Activated T-cell treated with anti-CD3 and anti-CD28 coated beads, Interleukin-2, amount 50 U/mL, for 4 hours (primary cell): ENCODE measurements at regions not wholly inside any gene's neighbourhood (a gene's known extent, or its start where the extent isn't known, plus 50 kb on each side); places are given as distances from the start of the nearest gene placed in this dataset.
"Not testable (repeated sequence)": the region's sequence is repeated elsewhere in the genome, so short reads cannot be mapped to it uniquely, and the experiment has no call there.

Experiments used
- ATAC-seq, 2 donors: fragments of 200-7000 bp; cut with Tn5 transposase; one replicate each; pipeline ENCODE4 v1.10.0; 2021
- DNase-seq: peaks from one replicate; pipeline ENCODE4 v3.0.0-alpha.2; 2020
- H3K27me3 Mint-ChIP-seq: one replicate; pipeline ENCODE4 v1.8.0; 2021; ENCODE audit warnings: low read depth, mixed read lengths
- H3K36me3 Mint-ChIP-seq: one replicate; pipeline ENCODE4 v1.8.0; 2022; ENCODE audit warnings: mixed read lengths; ENCODE audit not compliant: insufficient read depth
- H3K4me1 Mint-ChIP-seq: one replicate; pipeline ENCODE4 v1.8.0; 2021; ENCODE audit warnings: low read depth, mixed read lengths
- H3K4me3 Mint-ChIP-seq: one replicate; pipeline ENCODE4 v1.8.0; 2021; ENCODE audit warnings: mild to moderate bottlenecking, moderate library complexity, mixed read lengths
- H3K9me3 Mint-ChIP-seq: one replicate; pipeline ENCODE4 v1.8.0; 2021; ENCODE audit warnings: mixed read lengths

- Mint-ChIP-seq H3K36me3 (no peaks in the 10 kb centered on the region), H3K4me1 (no peaks in the 10 kb centered on the region), H3K9me3 (peaks cover 25% of the 10 kb centered on the region), H3K4me3 (no peak overlapping the region), H3K27me3 (no peaks in the 10 kb centered on the region)
- no peak for DNase-seq
- ATAC-seq: no peak
Measured at GRCh38 chr1:73333847-73334503, 864.0 kb downstream of the LRRIQ3 start.

GRCh38 chr1:73331726-73332125 lies 866.2 kb downstream of the LRRIQ3 start:
- no peak for ATAC-seq
- Mint-ChIP-seq H3K9me3 (peaks cover 25% of the 10 kb centered on the region), H3K27me3 (no peaks in the 10 kb centered on the region), H3K4me1 (no peaks in the 10 kb centered on the region), H3K4me3 (no peak overlapping the region), H3K36me3 (no peaks in the 10 kb centered on the region)
- DNase-seq: no peak

- DNase-seq (no peak), ATAC-seq (no peak)
- no peaks in the 10 kb centered on the region for H3K4me1 Mint-ChIP-seq
- no peak overlapping the region for H3K4me3 Mint-ChIP-seq
- peaks cover 35% of the 10 kb centered on the region for H3K9me3 Mint-ChIP-seq
- H3K27me3 Mint-ChIP-seq: no peaks in the 10 kb centered on the region
- no peaks in the 10 kb centered on the region for H3K36me3 Mint-ChIP-seq
Measured at GRCh38 chr1:73327998-73328397, 870.0 kb downstream of the LRRIQ3 start.

- peaks cover 34% of the 10 kb centered on the region for H3K9me3 Mint-ChIP-seq
- no peaks in the 10 kb centered on the region for H3K27me3 Mint-ChIP-seq
- no peaks in the 10 kb centered on the region for H3K36me3 Mint-ChIP-seq
- no peak overlapping the region for H3K4me3 Mint-ChIP-seq
- ATAC-seq (no peak), DNase-seq (no peak)
- no peaks in the 10 kb centered on the region for H3K4me1 Mint-ChIP-seq
Measured at GRCh38 chr1:73327180-73327793, 870.7 kb downstream of the LRRIQ3 start.

- Mint-ChIP-seq H3K36me3 (no peaks in the 10 kb centered on the region), H3K4me1 (no peaks in the 10 kb centered on the region), H3K27me3 (no peaks in the 10 kb centered on the region), H3K9me3 (peaks cover 33% of the 10 kb centered on the region), H3K4me3 (no peak overlapping the region)
- ATAC-seq (no peak), DNase-seq (no peak)
Measured at GRCh38 chr1:73326663-73327062, 871.3 kb downstream of the LRRIQ3 start.

- no peak for ATAC-seq
- DNase-seq: no peak
- no peaks in the 10 kb centered on the region for H3K4me1 Mint-ChIP-seq
- H3K4me3 Mint-ChIP-seq: no peak overlapping the region
- peaks cover 11% of the 10 kb centered on the region for H3K9me3 Mint-ChIP-seq
- H3K36me3 Mint-ChIP-seq: no peaks in the 10 kb centered on the region
- no peaks in the 10 kb centered on the region for H3K27me3 Mint-ChIP-seq
Measured at GRCh38 chr1:73310797-73311381, 887.1 kb downstream of the LRRIQ3 start.

GRCh38 chr1:73306899-73307555 lies 890.9 kb downstream of the LRRIQ3 start:
- ATAC-seq (no peak), DNase-seq (no peak)
- H3K4me3 Mint-ChIP-seq: no peak overlapping the region
- no peaks in the 10 kb centered on the region for H3K27me3 Mint-ChIP-seq
- H3K4me1 Mint-ChIP-seq: no peaks in the 10 kb centered on the region
- peaks cover 5% of the 10 kb centered on the region for H3K9me3 Mint-ChIP-seq
- H3K36me3 Mint-ChIP-seq: no peaks in the 10 kb centered on the region

- Mint-ChIP-seq H3K36me3 (no peaks in the 10 kb centered on the region), H3K4me3 (no peak overlapping the region), H3K27me3 (no peaks in the 10 kb centered on the region), H3K4me1 (no peaks in the 10 kb centered on the region), H3K9me3 (peaks cover 17% of the 10 kb centered on the region)
- DNase-seq (no peak), ATAC-seq (no peak)
Measured at GRCh38 chr1:73273886-73274285, 924.1 kb downstream of the LRRIQ3 start.

GRCh38 chr1:73245196-73245595 lies 952.8 kb downstream of the LRRIQ3 start:
- ATAC-seq, H3K27me3 Mint-ChIP-seq, H3K36me3 Mint-ChIP-seq, H3K4me3 Mint-ChIP-seq, H3K4me1 Mint-ChIP-seq, DNase-seq: not testable (repeated sequence)
- H3K9me3 Mint-ChIP-seq: peaks cover 22% of the 10 kb centered on the region

- Mint-ChIP-seq H3K4me3 (no peak overlapping the region), H3K27me3 (no peaks in the 10 kb centered on the region), H3K36me3 (no peaks in the 10 kb centered on the region), H3K9me3 (peaks cover 16% of the 10 kb centered on the region), H3K4me1 (no peaks in the 10 kb centered on the region)
- DNase-seq: no peak
- ATAC-seq: no peak
Measured at GRCh38 chr1:73218995-73219546, 936.7 kb upstream of the NEGR1 start.

GRCh38 chr1:73205294-73205973 lies 923.1 kb upstream of the NEGR1 start:
- Mint-ChIP-seq H3K27me3 (no peaks in the 10 kb centered on the region), H3K4me3 (no peak overlapping the region), H3K4me1 (no peaks in the 10 kb centered on the region), H3K36me3 (no peaks in the 10 kb centered on the region), H3K9me3 (peaks cover 23% of the 10 kb centered on the region)
- DNase-seq (no peak), ATAC-seq (no peak)

- Mint-ChIP-seq H3K9me3 (peaks cover 4% of the 10 kb centered on the region), H3K36me3 (no peaks in the 10 kb centered on the region)
- no peak for ATAC-seq
Measured at GRCh38 chr1:73197972-73198371, 915.6 kb upstream of the NEGR1 start.

GRCh38 chr1:73194965-73195364 lies 912.6 kb upstream of the NEGR1 start:
- ATAC-seq (no peak), DNase-seq (no peak)
- Mint-ChIP-seq H3K4me1 (no peaks in the 10 kb centered on the region), H3K27me3 (no peaks in the 10 kb centered on the region), H3K36me3 (no peaks in the 10 kb centered on the region), H3K9me3 (peaks cover 4% of the 10 kb centered on the region), H3K4me3 (no peak overlapping the region)

More at GRCh38 chr1:73197972-73198371, 915.6 kb upstream of the NEGR1 start:
- no peaks in the 10 kb centered on the region for H3K27me3 Mint-ChIP-seq
- H3K4me3 Mint-ChIP-seq: no peak overlapping the region
- DNase-seq: no peak
- no peaks in the 10 kb centered on the region for H3K4me1 Mint-ChIP-seq

- not testable (repeated sequence) for H3K4me3 Mint-ChIP-seq, H3K36me3 Mint-ChIP-seq, H3K4me1 Mint-ChIP-seq, ATAC-seq, H3K27me3 Mint-ChIP-seq, DNase-seq
- H3K9me3 Mint-ChIP-seq: peaks cover 14% of the 10 kb centered on the region
Measured at GRCh38 chr1:73183581-73183980, 901.2 kb upstream of the NEGR1 start.
